ENCODE measurements at regions not wholly inside any gene's neighbourhood (a gene's known extent, or its start where the extent isn't known, plus 50 kb on each side); places are given as distances from the start of the nearest gene placed in this dataset.

- TF ChIP-seq POLR2A (IDR thresholded peaks at IDR 0.05) (no peak), CTCF (IDR thresholded peaks at IDR 0.05) (no peak), POLR2AphosphoS5 (IDR thresholded peaks at IDR 0.05) (no peak), EP300 (IDR thresholded peaks at IDR 0.05) (no peak)
Measured at GRCh38 chr1:87404296-87404695, 75.6 kb downstream of the LMO4 start.

All from suprapubic skin (tissue), 4 donors.